ENCODE measurements at regions not wholly inside any gene's neighbourhood (a gene's known extent, or its start where the extent isn't known, plus 50 kb on each side); places are given as distances from the start of the nearest gene placed in this dataset.
"Not testable (repeated sequence)": the region's sequence is repeated elsewhere in the genome, so short reads cannot be mapped to it uniquely, and the experiment has no call there.

DNA sequence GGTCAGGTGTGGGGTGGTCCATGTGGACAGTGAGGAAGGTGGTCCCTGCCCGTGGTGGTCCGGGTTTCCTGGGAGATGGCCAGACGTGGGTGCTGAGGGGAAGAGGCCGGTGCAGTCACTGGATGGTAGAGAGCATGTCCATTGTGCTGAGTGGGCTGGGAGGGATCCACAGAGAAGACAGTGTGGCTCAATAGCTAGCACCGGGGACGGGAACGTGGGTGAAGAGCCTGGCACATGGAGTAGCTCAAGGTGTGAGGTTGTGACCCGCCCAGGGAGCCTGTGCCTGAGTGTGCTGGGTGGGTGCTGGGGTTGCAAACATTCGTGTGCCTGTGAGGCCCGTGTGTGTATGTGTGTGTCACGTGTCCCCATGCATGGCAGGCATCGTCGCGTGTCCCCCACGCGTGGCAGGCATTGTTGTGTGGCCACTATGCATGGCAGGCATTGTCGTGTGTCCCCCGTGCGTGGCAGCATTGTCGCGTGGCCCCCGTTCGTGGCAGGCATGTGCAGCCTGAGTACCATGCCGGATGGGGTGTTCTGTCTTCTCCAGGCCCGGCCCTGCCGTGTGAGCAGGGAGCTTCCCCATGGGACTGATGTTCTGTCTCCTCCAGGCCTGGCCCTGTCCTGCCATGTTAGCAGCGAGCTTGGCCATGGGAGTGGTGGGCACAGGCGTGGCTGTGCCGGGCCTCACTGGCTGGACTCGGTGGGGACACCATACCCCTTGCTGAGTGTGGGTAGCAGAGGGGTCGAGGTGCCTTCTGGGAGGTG lies 205.0 kb downstream of the TMEM121 start:
- H3K79me2 ChIP-seq (ENCODE audit: control insufficient read depth in 1 of 2, insufficient read depth in 2 of 2, low read length in 2 of 2): not testable (repeated sequence)

More for the DNA sequence above, 205.0 kb downstream of the TMEM121 start:
- H3K79me1 ChIP-seq (ENCODE audit: low read depth, low read length); H2AFZ ChIP-seq (ENCODE audit: low read length); H3K9ac ChIP-seq (replicated peaks in 1 of 4; ENCODE audit: extremely low read depth in 1 of 4, low read depth in 3 of 4, low read length in 3 of 4); H3K36me3 ChIP-seq (ENCODE audit: control insufficient read depth in 2 of 4, insufficient read depth in 4 of 4, low read length in 3 of 4); H4K20me1 ChIP-seq (replicated peaks in 1 of 2; ENCODE audit: control insufficient read depth in 1 of 2, insufficient read depth in 2 of 2, low read length in 2 of 2); FAIRE-seq; H2BK15ac ChIP-seq (ENCODE audit: low read length); H2AK5ac ChIP-seq (ENCODE audit: low read depth, low read length); H2BK5ac ChIP-seq (ENCODE audit: low read depth, low read length); H4K5ac ChIP-seq (ENCODE audit: insufficient read length, low read depth, low read length); H4K8ac ChIP-seq (ENCODE audit: extremely low read depth, insufficient read depth, low read length); H2BK20ac ChIP-seq (ENCODE audit: low read length); POLR2A ChIA-PET (ENCODE audit: partially characterized antibody); H3K18ac ChIP-seq (ENCODE audit: extremely low read depth, low read length); H2BK12ac ChIP-seq (ENCODE audit: low read depth, low read length); H3K23ac ChIP-seq (ENCODE audit: insufficient read length); H2BK120ac ChIP-seq (replicated peaks; ENCODE audit: low read depth, low read length); H3K4me3 ChIP-seq (ENCODE audit: extremely low read depth in 1 of 4, insufficient read depth in 2 of 4, low read depth in 3 of 4, low read length in 4 of 4); H3K27ac ChIP-seq (ENCODE audit: low read depth, low read length); H3K4ac ChIP-seq (replicated peaks; ENCODE audit: insufficient read length, low read depth, low read length); H4K91ac ChIP-seq (replicated peaks; ENCODE audit: insufficient read length, low read length); H3K56ac ChIP-seq (replicated peaks; ENCODE audit: insufficient read length, low read depth, low read length); H3K4me1 ChIP-seq (replicated peaks in 1 of 4; ENCODE audit: control insufficient read depth in 3 of 4, insufficient read depth in 4 of 4, low read length in 3 of 4); H3K4me2 ChIP-seq (ENCODE audit: insufficient read depth in 1 of 2, low read depth in 2 of 2, low read length in 2 of 2); H3K27me3 ChIP-seq (replicated peaks in 1 of 4; ENCODE audit: control insufficient read depth in 3 of 4, extremely low read depth in 1 of 4, insufficient read depth in 3 of 4, low read length in 3 of 4); H3K23me2 ChIP-seq (ENCODE audit: low read depth, low read length); H3K14ac ChIP-seq (ENCODE audit: insufficient read length); CTCF ChIA-PET (ENCODE audit: partially characterized antibody); DNase-seq (ENCODE audit: low read depth in 1 of 2, low spot score in 2 of 2): not testable (repeated sequence)
- peaks cover 16 to 65% of the 10 kb centered on the region in 2 experiments; a peak in 3 of 4 replicates for H3K9me3 ChIP-seq (ENCODE audit: insufficient read depth in 2 of 2, low read depth in 1 of 2, low read length in 1 of 2)
- WGBS, 2 experiments (ENCODE audit: extremely low coverage in 1 of 2, insufficient coverage in 1 of 2, insufficient read length in 1 of 2, insufficient replicate concordance in 2 of 2, low coverage in 1 of 2, low lambda C conversion rate in 2 of 2, missing lambda C conversion rate in 1 of 2): 77% methylated on average over 28 of the region's 31 CpGs; no CpG with 5 or more reads in 1 of the 2 experiments

Measured in H1 (cell line).